Heart left ventricle (tissue), 16 donors: ENCODE measurements at regions not wholly inside any gene's neighbourhood (a gene's known extent, or its start where the extent isn't known, plus 50 kb on each side); places are given as distances from the start of the nearest gene placed in this dataset.

Source experiments
- ATAC-seq, 4 donors: fragments of 200-7000 bp; cut with Tn5 transposase; one replicate each; pipeline ENCODE4 v1.9.1; 2020 to 2022; ENCODE audit warnings: moderate library complexity in 4 of 4, mild to moderate bottlenecking in 3 of 4, moderate number of reproducible peaks in 1 of 4
- DNase-seq, 5 donors: peaks; one replicate each; pipeline ENCODE4 v3.0.0-alpha.2; 2020
- H3K27ac ChIP-seq, 12 donors: fragments of 200-600 bp; sonication (generic) in 4 of 12; one replicate each; pipeline versions ENCODE4 v1.5.0 to v1.8.0; 2016 to 2022; ENCODE audit warnings: mild to moderate bottlenecking in 2 of 12
- H3K27me3 ChIP-seq, 9 donors: fragments of 200-600 bp; sonication (generic) in 2 of 9; one replicate each; pipeline versions ENCODE4 v1.5.1 to v1.8.0; 2016 to 2022; ENCODE audit warnings: mild to moderate bottlenecking in 3 of 9
- H3K36me3 ChIP-seq, 9 donors: fragments of 200-600 bp; sonication (generic) in 2 of 9; one replicate each; pipeline versions ENCODE4 v1.5.0 to v1.8.0; 2018 to 2022; ENCODE audit warnings: mild to moderate bottlenecking in 2 of 9
- H3K4me1 ChIP-seq, 12 donors: fragments of 200-600 bp; sonication (generic) in 4 of 12; one replicate each; pipeline versions ENCODE4 v1.5.0 to v1.8.0; 2016 to 2022; ENCODE audit warnings: mild to moderate bottlenecking in 3 of 12
- H3K4me3 ChIP-seq, 12 donors: fragments of 200-600 bp; sonication (generic) in 4 of 12; one replicate each; pipeline versions ENCODE4 v1.5.0 to v1.8.0; 2017 to 2022; ENCODE audit warnings: mild to moderate bottlenecking in 9 of 12, moderate library complexity in 4 of 12
- H3K9me3 ChIP-seq, 12 donors: fragments of 200-600 bp; sonication (generic) in 4 of 12; one replicate each; pipeline versions ENCODE4 v1.5.0 to v1.8.0; 2016 to 2022; ENCODE audit warnings: mild to moderate bottlenecking in 1 of 12
- CTCF ChIP-seq, 12 donors: fragments of 200-600 bp; sonication (generic) in 4 of 12; IDR thresholded peaks; one replicate each; pipeline versions ENCODE4 v1.5.0 to v1.8.0; 2018 to 2022; ENCODE audit warnings: antibody characterized with exemption in 12 of 12, mild to moderate bottlenecking in 5 of 12
- POLR2A ChIP-seq, 2 donors: fragments of 450-650 bp; IDR thresholded peaks; one replicate each; pipeline ENCODE4 v1.6.1; 2017; ENCODE audit warnings: antibody characterized with exemption in 2 of 2, mild to moderate bottlenecking in 2 of 2, moderate library complexity in 2 of 2
- WGBS, 4 donors: extraction: QIAGEN DNeasy Blood & Tissue Kit in 2 of 4; methylation state at CpG; one replicate each; pipeline versions ENCODE4 v1.1.5 to v1.1.7; 2013 to 2018; 5-methylcytosine and 5-hydroxymethylcytosine counted together
- intact Hi-C, 10 donors: fragments of 100-400 bp; cut with DNase I; formaldehyde crosslinking; loops; one replicate each; pipeline versions ENCODE4 v1.11.1 to v1.14.2; 2022
- donor health status: ischemic (EF 13 %, LVEDD 7.1; RV severe dilation, severe dysfunction).
- donor health status: healthy with polysubstance abuse.
- donor health status: DM: no; HTN: yes; CAD: no.
- donor health status: DM: no; HTN: no; CAD: no.
- donor health status: ischemic (EF 25% LVEDD 6.9; RV normal size, moderate dysfunction).
- donor health status: ischemic (EF 25% LVEDD 5.7; RV mildly dilated, moderate dysfunction).
- donor health status: healthy.
- donor health status: DM: yes; HTN: yes; CAD: no.
- donor health status: ischemic (EF 35%, LVEDD 5.7; RV mildly dilated, moderate dysfunction).
- donor health status: nonischemic (EF 11% LVEDD 7.7; RV severe dilation, severe dysfunction).
- donor health status: DM: yes; HTN: yes; CAD: no.
- donor health status: PGD.
- donor health status: ischemic (EF 29% LVEDD 5.4; RV normal size, mild dysfunction).
- donor health status: nonischemic (EF 23%, LVEDD 6.1; RV moderate dilation, normal function).

- Histone ChIP-seq H3K4me3 (no peak overlapping the region), H3K4me1 (peaks cover 0 to 34% (median 12%) of the 10 kb centered on the region in 12 donors), H3K9me3 (no peaks in the 10 kb centered on the region), H3K27ac (peak overlapping the region in 2 of 12 donors; percentile 1 to 7), H3K36me3 (no peaks in the 10 kb centered on the region), H3K27me3 (no peaks in the 10 kb centered on the region)
- no peak for TF ChIP-seq CTCF (IDR thresholded peaks at IDR 0.05)
- no peak for TF ChIP-seq POLR2A (IDR thresholded peaks at IDR 0.05)
- peak in 3 of 4 donors; percentile 34 to 59 (median 34) for ATAC-seq
- intact Hi-C loops: loop anchor here in 2 of 10 donors (5.0 to 10.0 kb wide), 2 partner anchors 150 to 258 kb away; no protein-coding TSS in a partner anchor
- DNase-seq: peak in 2 of 5 donors; percentile 37 to 41
- 53 to 64% (median 57%) methylated on average over 5 of the region's 5 CpGs for WGBS, 4 donors
Observed at GRCh38 chr6:4612636-4613171, 163.5 kb upstream of the CDYL start.

- DNase-seq (no peak), ATAC-seq (peak in 1 of 4 donors; percentile 11)
- TF ChIP-seq CTCF (IDR thresholded peaks at IDR 0.05) (no peak), POLR2A (IDR thresholded peaks at IDR 0.05) (no peak)
- Histone ChIP-seq H3K9me3 (no peaks in the 10 kb centered on the region), H3K27me3 (no peaks in the 10 kb centered on the region), H3K27ac (no peak overlapping the region), H3K4me3 (no peak overlapping the region), H3K4me1 (peaks cover 0 to 44% (median 17%) of the 10 kb centered on the region in 12 donors), H3K36me3 (no peaks in the 10 kb centered on the region)
- intact Hi-C loops: loop anchor here in 2 of 10 donors (5.0 to 10.0 kb wide), 2 partner anchors 149 to 257 kb away; no protein-coding TSS in a partner anchor
- 50 to 69% (median 64%) methylated on average over 9 of the region's 9 CpGs for WGBS, 4 donors
Observed at GRCh38 chr6:4611429-4612129, 164.6 kb upstream of the CDYL start.

- TF ChIP-seq CTCF (IDR thresholded peaks at IDR 0.05) (no peak), POLR2A (IDR thresholded peaks at IDR 0.05) (no peak)
- DNase-seq (peak in 4 of 5 donors; percentile 44 to 71 (median 63)), ATAC-seq (peak in 3 of 4 donors; percentile 53 to 70 (median 59))
- WGBS, 4 donors: 14 to 22% (median 17%) methylated on average over 7 of the region's 7 CpGs
- no peak overlapping the region for H3K4me3 ChIP-seq
- H3K36me3 ChIP-seq: no peaks in the 10 kb centered on the region
- peak overlapping the region in 1 of 12 donors; percentile 39 for H3K27ac ChIP-seq
- intact Hi-C loops: loop anchor here in 2 of 10 donors (5.0 to 10.0 kb wide), 2 partner anchors 148 to 255 kb away; no protein-coding TSS in a partner anchor
- H3K27me3 ChIP-seq: no peaks in the 10 kb centered on the region
- no peaks in the 10 kb centered on the region for H3K9me3 ChIP-seq
- H3K4me1 ChIP-seq: peaks cover 0 to 44% (median 17%) of the 10 kb centered on the region in 12 donors
Observed at GRCh38 chr6:4610256-4610655, 165.9 kb upstream of the CDYL start.

- intact Hi-C loops: no loop called here
- Histone ChIP-seq H3K27ac (no peak overlapping the region), H3K4me3 (no peak overlapping the region), H3K9me3 (no peaks in the 10 kb centered on the region), H3K4me1 (peaks cover 0 to 44% (median 17%) of the 10 kb centered on the region in 12 donors), H3K36me3 (no peaks in the 10 kb centered on the region), H3K27me3 (no peaks in the 10 kb centered on the region)
- TF ChIP-seq CTCF (IDR thresholded peaks at IDR 0.05): no peak
- DNase-seq (no peak), ATAC-seq (no peak)
- 84 to 95% (median 90%) methylated on average over 20 to 23 of the region's 23 CpGs for WGBS, 4 donors
Observed at GRCh38 chr6:4608361-4609115, 167.7 kb upstream of the CDYL start.
